GM19025 (cell line): ENCODE measurements at regions not wholly inside any gene's neighbourhood (a gene's known extent, or its start where the extent isn't known, plus 50 kb on each side); places are given as distances from the start of the nearest gene placed in this dataset.
"Not testable (repeated sequence)": the region's sequence is repeated elsewhere in the genome, so short reads cannot be mapped to it uniquely, and the experiment has no call there.

ENCODE experiments used
- ATAC-seq: cut with Tn5 transposase; IDR thresholded peaks from one replicate; pipeline ENCODE4 v1.9.1; 2021; ENCODE audit warnings: mild to moderate bottlenecking, low read depth, moderate library complexity; ENCODE audit not compliant: unreplicated experiment

DNA sequence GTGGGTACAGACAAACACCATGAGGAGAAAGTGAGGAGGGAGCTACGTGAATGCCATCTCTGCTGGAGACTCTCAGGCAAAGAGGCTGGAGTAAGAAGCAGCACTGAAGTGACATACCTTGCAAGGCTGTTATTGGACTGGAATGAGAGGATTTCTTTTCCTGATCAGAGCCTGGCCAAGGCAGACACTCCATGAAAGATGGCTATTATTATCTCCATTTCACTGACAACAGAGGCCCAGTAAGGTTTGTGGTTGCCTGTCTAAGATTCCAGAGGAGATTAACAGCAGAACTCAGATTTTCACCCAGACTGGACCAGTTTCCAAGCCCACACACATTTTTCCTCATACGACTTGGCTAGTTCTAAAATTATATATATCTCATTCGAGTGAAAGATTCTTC lies 162.0 kb upstream of the EOLA2 start:
- ATAC-seq, result no peak

DNA sequence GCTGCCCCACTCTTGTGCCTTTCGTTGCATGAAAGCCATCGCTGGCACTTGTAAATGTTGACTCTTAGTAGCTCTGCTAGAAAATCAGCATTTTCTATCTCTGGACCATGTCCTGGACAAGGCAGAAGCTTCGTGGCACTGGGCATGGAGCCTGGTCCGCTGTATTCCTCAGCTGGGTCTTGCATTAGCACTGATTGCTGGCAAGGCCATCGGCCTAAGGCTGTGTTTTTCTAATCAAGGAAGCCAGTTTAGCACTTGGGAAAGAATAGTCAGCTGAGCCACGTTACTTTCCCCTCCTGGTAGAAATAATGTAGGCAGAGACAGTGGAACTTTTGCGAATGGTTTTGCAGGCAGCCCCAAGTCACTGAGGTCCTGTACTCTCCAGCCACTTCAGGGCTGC lies 180.2 kb upstream of the EOLA2 start:
- ATAC-seq, result no peak

DNA sequence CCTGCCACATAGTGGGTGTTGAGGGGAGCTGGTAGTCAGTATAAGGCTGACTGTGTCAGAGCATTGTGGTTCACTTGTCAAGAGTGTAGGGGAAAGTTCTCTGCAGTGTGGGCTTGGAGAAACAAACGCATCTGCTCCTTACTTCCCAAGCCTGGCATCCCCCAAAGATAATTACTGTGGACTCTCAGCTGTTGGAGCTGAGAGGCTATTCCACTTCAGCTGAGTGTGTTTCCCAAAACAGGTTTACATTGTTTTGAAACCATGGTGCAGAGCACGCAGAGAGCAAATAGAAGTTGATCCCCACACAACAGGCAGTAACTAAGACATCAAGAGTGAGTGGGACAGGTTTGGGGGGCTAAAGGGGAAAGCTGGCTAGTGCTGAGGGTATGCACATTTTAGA lies 181.0 kb upstream of the EOLA2 start:
- no peak for ATAC-seq

DNA sequence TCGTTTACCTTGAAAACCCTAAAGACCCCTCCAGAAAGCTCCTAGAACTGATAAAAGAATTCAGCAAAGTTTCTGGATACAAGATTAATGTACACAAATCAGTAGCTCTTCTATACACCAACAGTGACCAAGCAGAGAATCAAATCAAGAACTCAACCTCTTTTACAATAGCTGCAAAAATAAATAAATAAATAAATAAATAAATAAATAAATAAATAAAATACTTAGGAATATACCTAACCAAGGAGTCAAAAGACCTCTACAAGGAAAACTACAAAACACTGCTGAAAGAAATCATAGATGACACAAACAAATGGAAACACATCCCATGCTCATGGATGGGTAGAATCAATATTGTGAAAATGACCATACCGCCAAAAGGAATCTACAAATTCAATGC lies 186.8 kb upstream of the EOLA2 start:
- ATAC-seq, result not testable (repeated sequence)

DNA sequence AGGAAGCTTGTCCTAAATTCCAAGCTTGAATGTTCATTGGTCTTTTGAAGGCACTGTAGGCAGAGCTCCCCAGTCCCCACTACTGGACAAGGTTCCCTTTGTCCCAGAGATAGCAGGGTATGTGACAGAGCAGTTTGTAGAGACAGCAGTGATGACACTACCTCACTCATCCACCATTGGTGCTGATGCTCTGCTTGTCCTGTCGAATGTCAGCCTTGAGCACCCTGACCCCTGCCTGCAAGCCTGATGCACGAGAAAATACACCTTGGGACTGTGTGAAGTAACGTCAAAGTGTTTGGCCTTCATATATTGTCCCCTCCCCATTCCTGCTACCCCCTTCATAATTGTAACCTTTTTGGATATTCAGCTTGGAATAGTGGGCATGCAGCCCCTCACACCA lies 188.9 kb upstream of the EOLA2 start:
- ATAC-seq, result no peak

DNA sequence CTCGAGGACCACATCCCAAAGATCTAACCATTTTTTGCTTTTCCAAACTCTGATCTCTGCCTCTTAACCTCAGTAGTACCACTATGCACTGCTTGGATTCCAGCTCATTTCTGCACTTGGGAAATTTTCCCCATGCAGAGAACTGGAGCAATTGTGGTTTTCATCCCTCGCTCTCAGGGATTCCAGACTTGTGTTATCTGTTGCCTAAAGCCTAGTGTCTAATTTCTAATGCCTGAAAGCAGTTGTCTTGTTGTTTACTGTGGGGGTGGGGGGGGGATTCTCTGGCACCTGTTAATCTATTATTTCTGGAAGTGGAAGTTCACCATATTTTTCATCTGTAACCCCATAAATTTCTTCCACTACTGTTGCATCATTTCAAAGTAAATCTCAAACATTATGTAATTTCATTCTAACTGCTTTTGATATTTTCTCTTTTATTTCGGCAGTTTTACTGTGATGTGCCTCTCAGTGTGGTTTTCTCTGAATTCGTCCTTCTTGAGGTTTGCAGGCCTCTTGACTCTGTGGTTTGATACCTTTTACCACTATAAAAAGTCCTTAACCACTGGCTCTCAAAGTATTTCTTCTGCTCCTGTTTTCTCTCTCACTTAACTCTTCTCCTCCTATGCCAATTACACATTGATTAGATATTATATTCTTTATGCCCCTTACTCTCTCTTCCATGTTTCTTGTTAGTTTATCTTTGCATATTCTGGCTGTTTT lies 205.6 kb upstream of the EOLA2 start:
- ATAC-seq, result no peak

DNA sequence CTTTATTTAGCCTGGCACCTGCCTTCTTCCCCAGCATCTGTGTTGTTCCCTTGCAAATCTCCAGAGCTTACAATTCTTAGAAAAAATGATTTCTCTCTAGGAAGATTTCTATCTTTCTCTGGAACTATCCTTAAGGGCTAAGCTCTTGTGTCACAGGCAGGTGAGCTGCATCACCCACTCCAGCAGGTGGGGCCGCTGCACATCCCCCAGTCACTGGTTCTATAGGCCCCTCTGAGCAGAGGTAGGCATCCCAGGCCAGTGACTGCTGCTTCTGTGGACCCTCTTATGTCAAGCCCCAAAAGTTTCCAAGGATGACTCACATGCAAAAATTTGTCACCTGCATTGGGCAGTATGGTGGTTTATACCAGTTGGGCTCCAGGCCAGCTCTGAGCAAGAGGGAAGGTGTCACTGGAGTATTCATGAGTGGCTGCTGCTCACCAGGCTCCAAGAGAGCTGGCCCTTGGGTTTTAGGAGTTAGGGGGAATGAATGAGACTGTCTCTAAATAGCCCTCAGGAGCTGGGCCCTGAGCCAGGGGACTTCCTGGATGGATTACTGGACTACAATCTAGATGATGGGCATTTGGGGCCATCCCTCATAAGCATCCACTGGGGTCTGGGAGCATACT lies 208.1 kb upstream of the EOLA2 start:
- no peak for ATAC-seq

DNA sequence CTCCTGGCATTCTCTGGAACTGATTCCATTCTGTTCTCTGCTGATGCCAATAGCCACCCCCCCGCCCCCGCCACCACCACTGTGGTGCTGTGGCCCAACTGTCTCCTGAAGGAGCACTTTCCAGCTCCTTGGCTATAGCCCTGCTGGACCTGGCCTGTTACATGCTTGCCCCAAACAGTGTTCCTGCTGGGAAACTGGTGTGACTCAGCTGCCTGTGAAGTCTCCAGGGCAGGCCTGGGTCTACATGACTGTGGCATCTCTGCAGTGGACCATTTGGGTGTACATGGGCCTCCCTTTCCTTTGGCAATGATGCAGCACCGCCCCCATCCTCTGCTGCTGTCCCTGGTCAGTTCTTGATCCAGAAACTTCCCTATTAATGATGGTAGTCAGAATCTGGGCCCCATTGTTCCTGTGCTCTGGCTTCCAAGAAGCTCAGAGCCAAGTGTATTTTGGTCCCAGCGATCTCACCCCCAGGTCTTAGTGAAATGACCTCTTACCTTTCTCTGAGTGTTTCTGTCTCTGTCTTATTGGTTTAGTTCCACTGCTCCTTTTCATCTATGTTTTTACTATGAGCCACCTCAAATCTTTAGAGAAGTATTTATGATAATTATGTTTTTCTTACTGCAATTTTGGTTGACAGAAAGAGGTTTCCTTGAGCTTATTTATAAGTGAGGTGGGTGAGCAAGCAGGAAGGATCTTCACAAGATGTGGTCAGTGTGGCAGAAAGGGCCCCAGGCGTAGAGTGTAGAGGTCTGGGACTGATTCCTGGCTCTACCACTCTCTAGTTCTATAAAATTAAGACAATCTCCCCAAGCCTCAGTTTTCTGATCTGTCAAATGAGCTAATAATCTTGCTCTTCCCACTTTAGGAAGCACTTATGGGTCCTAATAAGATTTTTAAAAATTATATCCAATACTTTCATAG lies 210.7 kb upstream of the EOLA2 start:
- no peak for ATAC-seq

DNA sequence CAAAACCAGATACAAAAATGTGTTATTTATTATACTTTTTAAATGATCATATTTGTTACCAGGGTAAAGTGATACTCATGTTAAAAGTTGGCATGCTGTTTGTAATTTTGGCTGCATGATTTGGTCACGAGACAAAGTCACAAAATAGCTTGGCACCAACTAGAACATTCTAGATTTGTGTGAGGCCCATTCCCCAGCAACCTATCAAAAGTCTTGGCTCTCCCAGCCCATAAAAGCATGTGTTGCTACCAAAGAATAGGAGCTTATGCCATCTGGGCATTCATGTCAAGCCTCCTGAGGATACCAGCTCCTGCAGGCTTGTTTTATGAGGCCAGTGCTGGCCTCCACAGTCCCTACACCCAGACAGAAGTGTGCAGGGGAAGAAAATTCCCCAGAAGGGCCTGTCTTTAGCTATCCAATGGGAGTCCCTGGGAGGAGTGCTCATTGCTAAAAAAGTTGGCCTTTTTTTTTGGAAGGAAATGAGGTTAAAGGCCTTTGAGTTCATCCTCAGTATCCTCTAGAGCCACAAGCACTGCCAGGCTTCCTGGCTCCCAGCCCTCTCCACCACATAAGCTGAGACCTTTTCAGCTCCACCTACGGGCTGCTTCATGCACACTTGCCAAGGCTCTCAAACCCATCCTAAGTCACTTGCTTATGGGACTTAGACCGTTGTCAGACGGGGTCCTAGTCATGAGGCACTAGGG lies 211.9 kb upstream of the EOLA2 start:
- no peak for ATAC-seq

DNA sequence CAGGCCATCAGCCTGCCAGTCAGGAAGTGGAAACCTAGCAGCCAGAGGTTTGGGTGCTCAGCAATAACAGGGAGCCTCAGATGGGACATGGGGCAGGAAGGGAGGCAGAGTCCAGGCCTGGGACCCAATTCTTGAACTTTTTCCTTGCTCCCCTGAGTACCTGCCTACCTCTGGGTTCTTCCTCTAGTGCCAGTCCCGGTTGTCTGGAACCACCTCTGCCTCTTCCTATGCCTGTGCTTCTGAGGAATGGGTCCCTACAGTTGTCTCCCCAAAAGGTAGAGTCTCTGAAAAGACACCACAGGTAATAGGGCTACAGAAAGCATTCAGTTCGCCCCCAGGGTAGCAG lies 212.4 kb upstream of the MAMLD1 start:
- no peak for ATAC-seq

DNA sequence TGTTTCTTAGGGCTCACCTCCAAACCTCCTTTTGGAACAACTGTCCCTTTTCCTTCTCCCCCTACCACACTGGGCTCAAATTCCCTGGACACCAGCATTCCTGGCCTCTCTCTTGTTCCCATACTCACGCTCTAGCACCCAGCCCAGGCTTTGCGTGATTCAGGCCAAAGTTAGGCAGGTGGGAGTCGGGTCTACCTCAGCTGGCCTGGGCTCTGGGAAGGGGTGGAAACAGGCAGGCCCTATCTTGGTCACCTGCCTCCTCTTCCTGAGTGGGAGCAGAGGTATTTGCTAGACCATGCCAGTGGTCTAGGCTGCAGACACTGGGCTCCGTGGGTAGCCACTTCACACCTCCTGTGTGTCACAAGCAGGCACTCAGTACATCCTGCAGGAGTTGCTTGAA lies 211.1 kb upstream of the MAMLD1 start:
- ATAC-seq, result no peak

DNA sequence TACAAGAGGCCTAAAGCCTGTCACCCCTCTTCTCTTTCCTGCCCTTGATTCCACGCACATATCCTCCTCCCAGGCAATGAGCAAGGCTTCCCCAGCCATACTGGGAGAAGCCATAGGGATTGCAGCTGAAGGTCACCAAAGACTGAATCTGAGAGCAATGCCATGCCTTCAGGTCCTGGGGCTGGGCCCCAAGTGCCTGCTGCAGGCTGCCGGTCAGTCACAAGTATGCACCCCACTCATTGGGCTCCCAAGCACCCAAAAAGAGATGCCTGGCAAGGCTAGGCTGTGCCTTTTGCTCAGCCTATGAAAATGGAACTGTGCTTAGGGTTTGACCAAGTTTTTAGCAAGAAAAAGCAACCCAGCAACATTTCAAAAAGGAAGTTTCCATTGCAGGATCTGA lies 210.6 kb upstream of the MAMLD1 start:
- no peak for ATAC-seq

DNA sequence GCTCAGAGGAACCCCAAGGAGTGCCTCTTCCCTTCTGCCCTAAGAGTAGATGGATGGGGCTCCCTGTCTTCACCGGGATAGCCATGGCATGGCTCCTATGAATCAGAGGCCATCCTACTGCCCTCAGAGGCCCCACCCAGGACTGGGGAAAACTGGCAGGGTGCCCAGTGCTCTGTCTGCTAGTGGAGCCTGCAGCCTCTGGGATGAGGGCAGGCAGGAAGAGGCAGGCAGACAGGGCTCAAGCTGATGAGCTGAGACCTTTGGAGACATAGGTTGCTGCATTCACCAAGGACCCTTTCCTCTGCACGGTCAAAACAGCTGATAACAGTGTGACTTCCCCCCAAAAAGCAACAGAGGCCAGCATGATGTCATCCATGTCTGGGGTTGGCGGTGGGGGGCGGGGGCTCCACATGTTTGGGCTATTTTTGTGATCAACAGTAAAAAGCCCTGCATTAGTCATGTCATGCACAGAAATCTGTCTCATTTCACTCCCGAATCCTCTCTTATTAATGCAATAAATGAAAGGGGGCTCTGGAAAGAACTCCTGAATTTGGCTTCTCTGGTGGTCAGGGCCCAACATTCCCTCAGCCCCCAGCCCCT lies 207.6 kb upstream of the MAMLD1 start:
- ATAC-seq, result no peak

DNA sequence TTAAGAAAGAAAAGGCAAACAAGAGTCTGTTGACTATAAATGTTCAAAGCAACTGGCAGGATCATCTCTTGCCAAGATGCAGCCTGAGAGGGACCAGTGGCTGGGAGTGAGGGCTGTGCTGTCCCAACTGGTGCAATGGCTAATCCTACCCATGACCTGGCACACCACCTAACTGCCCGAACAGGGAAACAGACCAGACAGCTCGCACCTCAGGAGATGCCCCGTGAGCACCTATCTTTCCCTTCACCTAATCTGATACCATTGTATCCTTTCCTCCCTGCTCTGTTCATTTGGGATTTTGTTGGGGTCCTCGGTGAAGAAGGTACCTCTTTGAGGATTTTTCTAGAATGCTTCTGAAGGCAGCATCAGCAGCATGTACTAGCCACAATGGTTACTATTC lies 206.5 kb upstream of the MAMLD1 start:
- no peak for ATAC-seq

DNA sequence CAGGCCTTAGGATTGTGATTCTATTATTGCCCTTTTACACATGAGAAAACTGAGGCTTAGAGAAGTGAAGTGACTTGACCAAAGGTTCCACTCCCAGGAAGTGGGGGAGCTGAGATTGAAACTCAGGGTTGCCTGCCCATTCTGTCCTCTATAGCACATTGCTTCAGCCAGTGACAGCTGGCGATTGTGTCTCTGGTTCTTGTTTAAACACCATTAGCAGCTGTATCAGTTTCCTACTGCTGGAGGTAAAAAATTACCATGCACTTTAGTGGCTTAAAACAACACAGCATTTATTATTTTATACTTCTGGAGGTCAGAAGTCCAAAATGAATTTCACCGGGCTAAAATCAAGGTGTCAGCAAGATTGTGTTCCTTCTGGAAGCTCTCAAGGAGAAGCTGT lies 205.8 kb upstream of the MAMLD1 start:
- no peak for ATAC-seq

DNA sequence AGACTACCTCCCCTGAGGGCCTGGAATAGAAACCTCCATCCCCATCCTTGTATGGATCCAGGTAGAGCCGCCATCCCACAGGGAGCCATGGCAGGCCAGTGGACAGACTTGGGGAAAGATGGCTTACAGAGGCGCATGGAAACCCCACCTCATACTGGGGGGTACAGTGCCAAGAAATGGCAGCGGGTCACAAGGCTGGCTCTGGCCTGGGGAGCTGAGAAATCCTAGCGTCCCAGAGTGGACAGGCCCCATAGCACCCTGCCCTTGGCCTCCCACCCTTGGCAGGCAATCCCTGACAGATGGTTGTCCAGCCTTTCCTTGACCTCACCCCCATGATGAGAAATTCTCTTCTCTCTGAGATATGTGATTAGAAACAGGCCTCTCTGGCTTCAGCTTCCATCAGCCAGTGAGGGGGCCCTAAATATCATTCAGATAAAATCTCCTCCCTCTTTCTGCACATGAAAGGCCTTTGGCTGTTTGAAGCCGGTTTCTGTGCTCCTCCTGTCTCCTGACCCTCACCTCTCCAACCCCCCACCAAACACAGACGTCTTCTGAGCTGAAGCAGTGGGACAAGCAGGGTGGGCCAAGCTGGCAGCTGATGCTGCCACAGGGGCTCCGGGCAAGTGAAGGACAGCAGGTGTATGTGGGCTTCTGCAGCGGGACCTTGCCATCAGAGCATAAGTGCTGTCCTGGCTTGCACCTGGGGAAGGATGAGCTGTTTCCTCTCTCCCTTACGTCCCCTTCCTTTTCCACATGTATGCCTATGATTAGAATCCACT lies 204.4 kb upstream of the MAMLD1 start:
- ATAC-seq, result no peak

DNA sequence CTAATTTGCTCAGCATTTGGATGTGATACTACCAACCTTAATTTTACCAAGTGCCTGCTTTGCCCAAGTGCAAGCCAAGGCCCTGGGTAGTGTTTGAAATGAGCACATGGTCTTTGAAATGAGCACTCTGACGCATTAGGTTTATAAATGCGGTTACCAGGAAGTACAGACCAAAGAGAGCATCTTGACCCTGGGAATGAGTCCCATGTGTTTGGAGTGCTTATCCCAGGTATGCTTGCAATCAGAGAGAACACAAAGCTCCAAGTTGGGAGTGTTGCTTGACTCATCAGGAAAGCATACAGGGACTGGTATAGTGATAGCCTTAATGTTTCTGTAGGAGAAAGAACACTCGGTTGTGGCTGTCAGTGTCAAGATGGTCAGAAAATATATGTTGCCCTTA lies 203.6 kb upstream of the MAMLD1 start:
- ATAC-seq, result no peak

DNA sequence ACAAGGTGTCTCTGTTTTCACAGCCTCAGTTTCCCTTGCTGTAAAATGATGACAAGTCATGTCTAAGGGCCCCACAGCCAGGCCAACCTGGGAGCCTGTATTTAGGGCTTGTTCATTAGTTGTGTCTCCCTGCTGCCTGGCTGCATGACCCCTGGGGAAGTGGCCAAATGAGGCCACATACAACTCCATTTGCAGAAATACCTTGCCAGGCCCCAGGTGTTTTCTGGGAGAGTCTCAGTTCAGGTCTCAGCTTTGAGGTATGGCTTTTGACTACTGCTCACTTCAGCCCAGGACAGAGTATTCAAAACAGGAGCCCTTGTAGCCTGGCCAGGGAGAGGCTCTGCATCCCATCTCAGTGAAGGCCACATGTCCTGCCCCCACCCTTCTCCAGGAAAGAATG lies 202.5 kb upstream of the MAMLD1 start:
- ATAC-seq, result no peak

DNA sequence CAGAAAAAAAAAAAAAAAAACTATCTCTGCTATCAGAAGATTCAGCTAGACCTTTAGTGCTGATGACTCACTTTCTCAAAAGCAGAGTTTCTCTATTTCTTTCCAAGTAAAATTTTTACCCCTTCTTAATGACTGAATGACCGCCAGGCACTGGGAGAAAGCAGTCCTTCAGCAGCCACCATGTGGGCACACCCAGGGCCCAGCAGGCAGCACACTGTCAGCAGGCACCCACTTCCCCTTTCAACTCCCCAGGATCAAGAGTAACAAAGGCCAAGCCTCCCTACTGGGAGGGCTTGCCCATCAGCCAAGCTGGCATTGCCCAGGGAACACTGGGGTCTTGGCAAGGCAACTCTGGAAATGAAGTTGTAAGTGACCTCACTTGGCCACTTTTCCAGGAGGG lies 201.9 kb upstream of the MAMLD1 start:
- ATAC-seq, result no peak

DNA sequence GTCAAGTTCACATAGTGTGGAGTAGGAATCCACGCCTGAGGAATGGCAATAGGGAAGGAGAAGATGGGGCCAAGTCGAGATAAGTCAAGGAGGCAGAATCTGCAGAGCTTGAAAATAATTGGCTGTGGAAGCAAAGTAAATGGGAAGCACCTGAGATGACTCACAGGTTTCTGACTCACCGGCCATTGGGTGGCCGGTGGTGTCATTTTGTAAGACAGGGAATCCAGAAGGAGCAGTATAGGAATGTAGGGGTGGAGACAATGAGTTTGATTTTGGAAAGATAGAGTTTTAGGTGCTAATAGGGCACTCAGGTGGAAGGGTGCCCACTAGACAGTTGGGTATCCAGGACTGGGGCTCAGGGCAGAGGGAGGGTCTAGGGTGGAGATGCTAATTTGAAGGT lies 201.0 kb upstream of the MAMLD1 start:
- ATAC-seq, result no peak
